CD4-positive, alpha-beta T cell (primary cell): ENCODE measurements at regions not wholly inside any gene's neighbourhood (a gene's known extent, or its start where the extent isn't known, plus 50 kb on each side); places are given as distances from the start of the nearest gene placed in this dataset.

Experiments used
- ATAC-seq: fragments of 200-7000 bp; cut with Tn5 transposase; one replicate; pipeline ENCODE4 v1.10.0; 2022; ENCODE audit warnings: mild to moderate bottlenecking; ENCODE audit not compliant: poor library complexity
- CTCF ChIA-PET: fragments of 350-600 bp; sonication (Branson Sonifier 250); formaldehyde crosslinking; loops from one replicate; lab custom pipeline; 2021; ENCODE audit warnings: antibody characterized with exemption, inconsistent platforms; lab: Charles Lee
- POLR2A ChIA-PET: fragments of 350-600 bp; sonication (Branson Sonifier 250); formaldehyde crosslinking; loops from one replicate; lab custom pipeline; 2021; ENCODE audit warnings: antibody characterized with exemption, inconsistent platforms; lab: Charles Lee
- DNase-seq, 14 experiments: peaks; one replicate each; pipeline ENCODE4 v3.0.0-alpha.2; 2013 to 2020; ENCODE audit warnings: mixed read lengths in 2 of 14
- H3K27ac ChIP-seq, 2 donors: one replicate each; pipeline versions ENCODE4 v1.5.1 to v1.7.0; 2013; ENCODE audit warnings: low read length in 2 of 2, low read depth in 1 of 2, mild to moderate bottlenecking in 1 of 2
- H3K27me3 ChIP-seq, 2 experiments: 1 replicate in 1 of 2; 2 replicates in 1 of 2; pipeline versions ENCODE4 v1.6.1 to v1.7.0; 2013; ENCODE audit warnings: low read length in 2 of 2, control low read depth in 1 of 2, mild to moderate bottlenecking in 1 of 2, moderate library complexity in 1 of 2; ENCODE audit not compliant: insufficient read depth in 2 of 2, control insufficient read depth in 1 of 2
- H3K36me3 ChIP-seq: one replicate; pipeline ENCODE4 v1.6.1; 2013; ENCODE audit warnings: low read length, control low read depth; ENCODE audit not compliant: insufficient read depth
- H3K4me1 ChIP-seq: one replicate; pipeline ENCODE4 v1.6.1; 2013; ENCODE audit warnings: low read length, control low read depth; ENCODE audit not compliant: insufficient read depth
- H3K4me3 ChIP-seq: one replicate; pipeline ENCODE4 v1.5.1; 2013; ENCODE audit warnings: mild to moderate bottlenecking, low read length, moderate library complexity
- H3K9me3 ChIP-seq, 2 experiments: 1 replicate in 1 of 2; 2 replicates in 1 of 2; pipeline versions ENCODE4 v1.6.1 to v1.7.0; 2013; ENCODE audit warnings: low read length in 2 of 2, mild to moderate bottlenecking in 2 of 2, control low read depth in 1 of 2, moderate library complexity in 1 of 2; ENCODE audit not compliant: control insufficient read depth in 1 of 2, insufficient read depth in 1 of 2
- H3K27ac Mint-ChIP-seq: one replicate; pipeline ENCODE4 v1.8.0; 2020; ENCODE audit warnings: mixed read lengths
- H3K27me3 Mint-ChIP-seq: one replicate; pipeline ENCODE4 v1.8.0; 2021; ENCODE audit warnings: mixed read lengths
- H3K36me3 Mint-ChIP-seq: one replicate; pipeline ENCODE4 v1.8.0; 2021; ENCODE audit warnings: low read depth, mixed read lengths
- H3K4me1 Mint-ChIP-seq: one replicate; pipeline ENCODE4 v1.8.0; 2021; ENCODE audit warnings: low read depth, mixed read lengths
- H3K4me3 Mint-ChIP-seq: one replicate; pipeline ENCODE4 v1.8.0; 2020; ENCODE audit warnings: mild to moderate bottlenecking, mixed read lengths
- H3K9me3 Mint-ChIP-seq: one replicate; pipeline ENCODE4 v1.8.0; 2020; ENCODE audit warnings: mixed read lengths
- CTCF ChIP-seq: fragments of 200-600 bp; IDR thresholded peaks from one replicate; pipeline ENCODE4 v1.8.0; 2022; ENCODE audit warnings: antibody characterized with exemption, mild to moderate bottlenecking
- intact Hi-C, 2 experiments: fragments of 100-400 bp; cut with DNase I in 1 of 2; cut with micrococcal nuclease in 1 of 2; formaldehyde crosslinking; loops; one replicate each; pipeline versions ENCODE4 v1.15.1 to v1.9.0; 2023 to 2025; cut with DNase I, micrococcal nuclease

GRCh38 chr11:106344394-106344793 lies 266.9 kb downstream of the AASDHPPT start:
- H3K4me1 ChIP-seq = no peaks in the 10 kb centered on the region
- no peak overlapping the region for H3K27ac ChIP-seq
- ATAC-seq = no peak
- DNase-seq = no peak
- Mint-ChIP-seq H3K4me1 (no peaks in the 10 kb centered on the region), H3K27ac (no peak overlapping the region), H3K27me3 (no peaks in the 10 kb centered on the region), H3K9me3 (peaks cover 4% of the 10 kb centered on the region), H3K4me3 (no peak overlapping the region), H3K36me3 (no peaks in the 10 kb centered on the region)
- H3K4me3 ChIP-seq = no peak overlapping the region
- POLR2A ChIA-PET = no interaction called here
- H3K27me3 ChIP-seq = no peaks in the 10 kb centered on the region
- intact Hi-C loops = no loop called here
- H3K9me3 ChIP-seq = no peaks in the 10 kb centered on the region
- CTCF ChIA-PET = no interaction called here
- TF ChIP-seq CTCF = no peak
- H3K36me3 ChIP-seq = no peaks in the 10 kb centered on the region

- H3K36me3 Mint-ChIP-seq = no peaks in the 10 kb centered on the region
- no peak overlapping the region for H3K27ac Mint-ChIP-seq
- no peak overlapping the region for H3K4me3 ChIP-seq
- intact Hi-C loops = no loop called here
- H3K4me1 Mint-ChIP-seq = no peaks in the 10 kb centered on the region
- H3K27me3 Mint-ChIP-seq = no peaks in the 10 kb centered on the region
- CTCF ChIA-PET = no interaction called here
- no peaks in the 10 kb centered on the region for H3K36me3 ChIP-seq
- ATAC-seq (no peak), DNase-seq (no peak)
- no peaks in the 10 kb centered on the region for H3K9me3 ChIP-seq
- H3K27ac ChIP-seq = no peak overlapping the region
- TF ChIP-seq CTCF = no peak
- no peak overlapping the region for H3K4me3 Mint-ChIP-seq
- no peaks in the 10 kb centered on the region for H3K4me1 ChIP-seq
- POLR2A ChIA-PET = no interaction called here
- H3K27me3 ChIP-seq = no peaks in the 10 kb centered on the region
- H3K9me3 Mint-ChIP-seq = peaks cover 5% of the 10 kb centered on the region
Observed at GRCh38 chr11:106344966-106345365, 267.5 kb downstream of the AASDHPPT start.

GRCh38 chr11:106353031-106353430 lies 275.6 kb downstream of the AASDHPPT start:
- no peak overlapping the region for H3K27ac Mint-ChIP-seq
- no peaks in the 10 kb centered on the region for H3K4me1 Mint-ChIP-seq
- Histone ChIP-seq H3K27ac (no peak overlapping the region), H3K4me3 (no peak overlapping the region), H3K4me1 (no peaks in the 10 kb centered on the region), H3K9me3 (no peaks in the 10 kb centered on the region), H3K27me3 (no peaks in the 10 kb centered on the region), H3K36me3 (no peaks in the 10 kb centered on the region)
- intact Hi-C loops = no loop called here
- ATAC-seq = no peak
- ChIA-PET CTCF (no interaction called here), POLR2A (no interaction called here)
- no peak for TF ChIP-seq CTCF
- no peak for DNase-seq
- no peaks in the 10 kb centered on the region for H3K27me3 Mint-ChIP-seq
- peaks cover 7% of the 10 kb centered on the region for H3K9me3 Mint-ChIP-seq
- no peaks in the 10 kb centered on the region for H3K36me3 Mint-ChIP-seq
- no peak overlapping the region for H3K4me3 Mint-ChIP-seq
